C4-2B (cell line): ENCODE measurements at regions not wholly inside any gene's neighbourhood (a gene's known extent, or its start where the extent isn't known, plus 50 kb on each side); places are given as distances from the start of the nearest gene placed in this dataset.

Experiments
- ZFX ChIP-seq: fragments of 450-650 bp; IDR thresholded peaks from 2 replicates; pipeline ENCODE4 v1.6.1; 2017
- TF ChIP-seq, protein P1 (sequence below): fragments of 450-650 bp; conservative IDR thresholded peaks from 2 replicates; pipeline ENCODE4 v1.5.1; 2017; ENCODE audit warnings: mild to moderate bottlenecking

DNA sequence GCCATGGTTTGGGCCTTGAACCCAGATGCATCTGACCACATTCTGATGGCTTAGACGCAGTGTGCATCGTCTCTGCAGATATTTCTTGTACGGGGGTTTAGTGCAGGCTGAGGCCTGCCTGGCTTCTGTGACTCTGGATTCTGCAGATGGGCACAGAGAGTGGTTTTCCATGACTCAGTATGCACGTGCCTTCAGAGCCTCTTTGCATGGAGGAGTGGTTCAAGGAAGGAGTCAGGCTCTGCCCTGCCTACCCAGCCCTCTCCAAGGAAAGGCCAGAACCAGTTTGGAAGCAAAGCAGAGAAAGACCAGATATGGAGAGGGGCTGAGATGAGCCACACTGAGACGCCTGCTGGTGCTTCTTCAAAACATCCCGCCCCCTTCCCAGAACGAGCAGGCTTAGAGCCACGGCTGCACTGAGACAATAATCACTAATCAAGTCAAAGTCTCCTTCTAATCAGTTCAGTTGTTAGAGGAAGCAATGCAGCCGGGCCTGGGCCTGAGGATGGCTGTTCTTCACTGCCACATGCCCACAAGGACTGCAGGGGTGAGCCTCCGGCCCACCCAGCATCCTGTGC lies 308.9 kb downstream of the NXPE2 start:
- TF ChIP-seq ZFX: no peak
- TF ChIP-seq, protein P1, sequence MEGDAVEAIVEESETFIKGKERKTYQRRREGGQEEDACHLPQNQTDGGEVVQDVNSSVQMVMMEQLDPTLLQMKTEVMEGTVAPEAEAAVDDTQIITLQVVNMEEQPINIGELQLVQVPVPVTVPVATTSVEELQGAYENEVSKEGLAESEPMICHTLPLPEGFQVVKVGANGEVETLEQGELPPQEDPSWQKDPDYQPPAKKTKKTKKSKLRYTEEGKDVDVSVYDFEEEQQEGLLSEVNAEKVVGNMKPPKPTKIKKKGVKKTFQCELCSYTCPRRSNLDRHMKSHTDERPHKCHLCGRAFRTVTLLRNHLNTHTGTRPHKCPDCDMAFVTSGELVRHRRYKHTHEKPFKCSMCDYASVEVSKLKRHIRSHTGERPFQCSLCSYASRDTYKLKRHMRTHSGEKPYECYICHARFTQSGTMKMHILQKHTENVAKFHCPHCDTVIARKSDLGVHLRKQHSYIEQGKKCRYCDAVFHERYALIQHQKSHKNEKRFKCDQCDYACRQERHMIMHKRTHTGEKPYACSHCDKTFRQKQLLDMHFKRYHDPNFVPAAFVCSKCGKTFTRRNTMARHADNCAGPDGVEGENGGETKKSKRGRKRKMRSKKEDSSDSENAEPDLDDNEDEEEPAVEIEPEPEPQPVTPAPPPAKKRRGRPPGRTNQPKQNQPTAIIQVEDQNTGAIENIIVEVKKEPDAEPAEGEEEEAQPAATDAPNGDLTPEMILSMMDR: no peak
